Central memory CD8-positive, alpha-beta T cell (primary cell): ENCODE measurements at regions not wholly inside any gene's neighbourhood (a gene's known extent, or its start where the extent isn't known, plus 50 kb on each side); places are given as distances from the start of the nearest gene placed in this dataset.

Experiments
- ATAC-seq: fragments of 150-1000 bp; cut with Tn5 transposase; replicated peaks from 2 replicates; pipeline ENCODE4 v1.10.0; 2022; ENCODE audit warnings: mild to moderate bottlenecking, moderate FRiP score, moderate number of reproducible peaks; ENCODE audit not compliant: poor library complexity, severe bottlenecking; ENCODE audit errors: extremely low read depth
- DNase-seq, 2 donors: peaks; one replicate each; pipeline ENCODE4 v3.0.0; 2021; ENCODE audit warnings: low spot score in 2 of 2
- H3K27ac Mint-ChIP-seq: one replicate; pipeline ENCODE4 v1.8.0; 2022; ENCODE audit warnings: low read depth, mild to moderate bottlenecking, moderate library complexity, mixed read lengths
- H3K27me3 Mint-ChIP-seq: one replicate; pipeline ENCODE4 v1.8.0; 2022; ENCODE audit warnings: mixed read lengths
- H3K36me3 Mint-ChIP-seq: one replicate; pipeline ENCODE4 v1.8.0; 2022; ENCODE audit warnings: mild to moderate bottlenecking, moderate library complexity, mixed read lengths; ENCODE audit not compliant: insufficient read depth
- H3K4me1 Mint-ChIP-seq: one replicate; pipeline ENCODE4 v1.8.0; 2022; ENCODE audit warnings: mixed read lengths
- H3K4me3 Mint-ChIP-seq: one replicate; pipeline ENCODE4 v1.8.0; 2022; ENCODE audit warnings: mild to moderate bottlenecking, moderate library complexity, mixed read lengths
- H3K9me3 Mint-ChIP-seq: one replicate; pipeline ENCODE4 v1.8.0; 2022; ENCODE audit warnings: mixed read lengths

GRCh38 chr13:95440441-95441088 is 112.0 kb upstream of the CLDN10 start:
- Mint-ChIP-seq H3K27ac (no peak overlapping the region), H3K4me1 (no peaks in the 10 kb centered on the region), H3K27me3 (peaks cover 39% of the 10 kb centered on the region), H3K4me3 (no peak overlapping the region), H3K36me3 (no peaks in the 10 kb centered on the region), H3K9me3 (no peaks in the 10 kb centered on the region)
- no peak for DNase-seq
- ATAC-seq = no peak

- no peaks in the 10 kb centered on the region for H3K36me3 Mint-ChIP-seq
- H3K27ac Mint-ChIP-seq = no peak overlapping the region
- no peaks in the 10 kb centered on the region for H3K9me3 Mint-ChIP-seq
These were observed 111.2 kb upstream of the CLDN10 start for GRCh38 chr13:95441326-95441725.

GRCh38 chr13:95444006-95444730 is 108.4 kb upstream of the CLDN10 start:
- ATAC-seq = no peak
- H3K36me3 Mint-ChIP-seq = no peaks in the 10 kb centered on the region

More at GRCh38 chr13:95441326-95441725, 111.2 kb upstream of the CLDN10 start:
- ATAC-seq = no peak
- no peak for DNase-seq
- Mint-ChIP-seq H3K27me3 (peaks cover 42% of the 10 kb centered on the region), H3K4me3 (no peak overlapping the region), H3K4me1 (no peaks in the 10 kb centered on the region)

GRCh38 chr13:95445131-95445530 is 107.4 kb upstream of the CLDN10 start:
- H3K9me3 Mint-ChIP-seq = no peaks in the 10 kb centered on the region
- peaks cover 44% of the 10 kb centered on the region for H3K27me3 Mint-ChIP-seq
- no peaks in the 10 kb centered on the region for H3K4me1 Mint-ChIP-seq
- no peaks in the 10 kb centered on the region for H3K36me3 Mint-ChIP-seq
- ATAC-seq = no peak
- H3K4me3 Mint-ChIP-seq = no peak overlapping the region
- DNase-seq = no peak
- no peak overlapping the region for H3K27ac Mint-ChIP-seq

More at GRCh38 chr13:95444006-95444730, 108.4 kb upstream of the CLDN10 start:
- H3K9me3 Mint-ChIP-seq = no peaks in the 10 kb centered on the region
- H3K4me1 Mint-ChIP-seq = no peaks in the 10 kb centered on the region
- no peak overlapping the region for H3K27ac Mint-ChIP-seq
- H3K27me3 Mint-ChIP-seq = peaks cover 42% of the 10 kb centered on the region
- no peak overlapping the region for H3K4me3 Mint-ChIP-seq
- DNase-seq = no peak

GRCh38 chr13:95447814-95448213 is 104.7 kb upstream of the CLDN10 start:
- peaks cover 44% of the 10 kb centered on the region for H3K27me3 Mint-ChIP-seq
- H3K36me3 Mint-ChIP-seq = no peaks in the 10 kb centered on the region
- H3K4me3 Mint-ChIP-seq = no peak overlapping the region
- ATAC-seq (no peak), DNase-seq (no peak)
- H3K27ac Mint-ChIP-seq = no peak overlapping the region
- H3K4me1 Mint-ChIP-seq = no peaks in the 10 kb centered on the region
- H3K9me3 Mint-ChIP-seq = no peaks in the 10 kb centered on the region

- Mint-ChIP-seq H3K4me3 (no peak overlapping the region), H3K27me3 (peaks cover 30% of the 10 kb centered on the region), H3K27ac (no peak overlapping the region), H3K36me3 (no peaks in the 10 kb centered on the region), H3K9me3 (no peaks in the 10 kb centered on the region), H3K4me1 (peaks cover 4% of the 10 kb centered on the region)
- no peak for ATAC-seq
- DNase-seq = no peak
These were observed 100.9 kb upstream of the CLDN10 start for GRCh38 chr13:95451656-95452055.

GRCh38 chr13:95452375-95452774 is 100.1 kb upstream of the CLDN10 start:
- H3K9me3 Mint-ChIP-seq = no peaks in the 10 kb centered on the region
- no peak overlapping the region for H3K27ac Mint-ChIP-seq
- ATAC-seq (no peak), DNase-seq (no peak)
- peaks cover 30% of the 10 kb centered on the region for H3K27me3 Mint-ChIP-seq
- H3K36me3 Mint-ChIP-seq = no peaks in the 10 kb centered on the region
- H3K4me1 Mint-ChIP-seq = peaks cover 11% of the 10 kb centered on the region
- H3K4me3 Mint-ChIP-seq = no peak overlapping the region

- H3K27ac Mint-ChIP-seq = no peak overlapping the region
- ATAC-seq = no peak
- H3K9me3 Mint-ChIP-seq = no peaks in the 10 kb centered on the region
- H3K27me3 Mint-ChIP-seq = peaks cover 21% of the 10 kb centered on the region
- no peak for DNase-seq
- no peaks in the 10 kb centered on the region for H3K36me3 Mint-ChIP-seq
- H3K4me3 Mint-ChIP-seq = no peak overlapping the region
- H3K4me1 Mint-ChIP-seq = peaks cover 11% of the 10 kb centered on the region
These were observed 96.7 kb upstream of the CLDN10 start for GRCh38 chr13:95455782-95456181.

GRCh38 chr13:95456815-95457214 is 95.7 kb upstream of the CLDN10 start:
- Mint-ChIP-seq H3K9me3 (no peaks in the 10 kb centered on the region), H3K4me1 (peaks cover 11% of the 10 kb centered on the region), H3K27ac (no peak overlapping the region), H3K4me3 (no peak overlapping the region), H3K36me3 (no peaks in the 10 kb centered on the region), H3K27me3 (peaks cover 16% of the 10 kb centered on the region)
- ATAC-seq (no peak), DNase-seq (no peak)

- ATAC-seq (no peak), DNase-seq (no peak)
- Mint-ChIP-seq H3K4me1 (peaks cover 11% of the 10 kb centered on the region), H3K27me3 (peaks cover 16% of the 10 kb centered on the region), H3K4me3 (no peak overlapping the region), H3K9me3 (no peaks in the 10 kb centered on the region), H3K27ac (no peak overlapping the region), H3K36me3 (no peaks in the 10 kb centered on the region)
These were observed 95.2 kb upstream of the CLDN10 start for GRCh38 chr13:95457294-95457693.

GRCh38 chr13:95462801-95463200 is 89.7 kb upstream of the CLDN10 start:
- Mint-ChIP-seq H3K27me3 (no peaks in the 10 kb centered on the region), H3K9me3 (no peaks in the 10 kb centered on the region), H3K4me3 (no peak overlapping the region), H3K4me1 (no peaks in the 10 kb centered on the region), H3K36me3 (no peaks in the 10 kb centered on the region), H3K27ac (no peak overlapping the region)
- no peak for ATAC-seq
- no peak for DNase-seq

GRCh38 chr13:95463531-95463930 is 89.0 kb upstream of the CLDN10 start:
- no peak for DNase-seq
- H3K36me3 Mint-ChIP-seq = no peaks in the 10 kb centered on the region
- no peak for ATAC-seq
- H3K4me1 Mint-ChIP-seq = no peaks in the 10 kb centered on the region
- H3K27me3 Mint-ChIP-seq = no peaks in the 10 kb centered on the region
- no peak overlapping the region for H3K4me3 Mint-ChIP-seq
- no peak overlapping the region for H3K27ac Mint-ChIP-seq
- H3K9me3 Mint-ChIP-seq = no peaks in the 10 kb centered on the region
